HCT116 (cell line): ENCODE measurements at regions not wholly inside any gene's neighbourhood (a gene's known extent, or its start where the extent isn't known, plus 50 kb on each side); places are given as distances from the start of the nearest gene placed in this dataset.

Source experiments
- ATAC-seq: fragments of 200-7000 bp; cut with Tn5 transposase; 2 replicates; pipeline ENCODE4 v1.9.1; 2020; ENCODE audit warnings: mild to moderate bottlenecking, moderate library complexity
- BruUV-seq: library from RNA; stranded (reverse); fragments of 400-500 nt; replicated peaks from 2 replicates; lab custom pipeline; 2021; lab: Mats Ljungman, UMichigan
- CTCF ChIA-PET: fragments of 300-600 bp; sonication (Branson Sonifier 250); formaldehyde crosslinking; loops from one replicate; lab custom pipeline; 2021; ENCODE audit warnings: antibody characterized with exemption; lab: Charles Lee
- POLR2A ChIA-PET: fragments of 300-600, 350-600 bp; sonication (Branson Sonifier 250); formaldehyde crosslinking; loops from one replicate; lab custom pipeline; 2021; ENCODE audit warnings: antibody characterized with exemption; lab: Charles Lee
- RAD21 ChIA-PET, 2 experiments: fragments of 300-600 bp; sonication (Branson Sonifier 250); formaldehyde crosslinking; loops; one replicate each; lab custom pipeline; 2023; ENCODE audit warnings: low total read pairs in 2 of 2; ENCODE audit not compliant: uncharacterized antibody in 2 of 2, unreplicated experiment in 2 of 2, low non-redundant PET in 1 of 2; lab: Charles Lee
- DNase-seq: peaks from one replicate; pipeline ENCODE4 v3.0.0-alpha.2; 2010; ENCODE audit warnings: low read depth, low spot score
- H2AFZ ChIP-seq: fragments of 200-600 bp; shearing (Covaris generic), sonication (generic); 2 replicates; pipeline ENCODE4 v1.6.1; 2017; ENCODE audit warnings: low read depth, mixed run types, mixed read lengths, antibody characterized with exemption, low read length; ENCODE audit not compliant: poor library complexity, severe bottlenecking
- H3K27ac ChIP-seq: 2 replicates; pipeline ENCODE4 v1.5.1; 2012; ENCODE audit warnings: low read depth, low read length
- H3K27me3 ChIP-seq: fragments of 200-600 bp; sonication (generic); 2 replicates; pipeline ENCODE4 v1.6.1; 2016; ENCODE audit warnings: mixed run types, low read length, mixed read lengths; ENCODE audit not compliant: insufficient read depth
- H3K36me3 ChIP-seq, 2 experiments: fragments of 200-500 bp in 1 of 2; fragments of 200-600 bp in 1 of 2; sonication (Bioruptor generic) in 1 of 2; sonication (generic) in 1 of 2; 2 replicates each; pipeline versions ENCODE4 v1.5.1 to v1.6.1; 2014 to 2016; ENCODE audit warnings: low read length in 2 of 2, inconsistent platforms in 1 of 2, mixed read lengths in 1 of 2, mixed run types in 1 of 2; ENCODE audit not compliant: insufficient read depth in 2 of 2, control insufficient read depth in 1 of 2
- H3K4me1 ChIP-seq, 2 experiments: fragments of 200-600 bp in 1 of 2; sonication (generic) in 1 of 2; 2 replicates each; pipeline versions ENCODE4 v1.5.1 to v1.6.1; 2012 to 2017; ENCODE audit warnings: low read length in 2 of 2, inconsistent platforms in 1 of 2, mild to moderate bottlenecking in 1 of 2, mixed read lengths in 1 of 2, mixed run types in 1 of 2, moderate library complexity in 1 of 2; ENCODE audit not compliant: insufficient read depth in 2 of 2, control insufficient read depth in 1 of 2
- H3K4me2 ChIP-seq: fragments of 200-600 bp; sonication (generic); 2 replicates; pipeline ENCODE4 v1.6.1; 2017; ENCODE audit warnings: mixed run types, low read length, mixed read lengths
- H3K4me3 ChIP-seq, 2 experiments: fragments of 200-600 bp in 1 of 2; sonication (generic) in 1 of 2; replicated peaks in 1 of 2; 2 replicates each; pipeline ENCODE4 v1.5.1; 2011 to 2016; ENCODE audit warnings: low read length in 2 of 2, control low read depth in 1 of 2, low read depth in 1 of 2, mild to moderate bottlenecking in 1 of 2, mixed read lengths in 1 of 2, mixed run types in 1 of 2
- H3K79me2 ChIP-seq: fragments of 200-600 bp; sonication (generic); 2 replicates; pipeline ENCODE4 v1.6.1; 2017; ENCODE audit warnings: mild to moderate bottlenecking, mixed run types, low read length, moderate library complexity, mixed read lengths; ENCODE audit not compliant: insufficient read depth
- H3K9ac ChIP-seq: fragments of 200-600 bp; sonication (generic); 2 replicates; pipeline ENCODE4 v1.6.1; 2016; ENCODE audit warnings: low read length, mixed read lengths
- H3K9me2 ChIP-seq: fragments of 200-600 bp; sonication (generic), shearing (Covaris generic); 2 replicates; pipeline ENCODE4 v1.6.1; 2017; ENCODE audit warnings: mixed run types, mild to moderate bottlenecking, moderate library complexity; ENCODE audit not compliant: insufficient read depth
- H3K9me3 ChIP-seq, 2 experiments: fragments of 200-500 bp in 1 of 2; fragments of 200-600 bp in 1 of 2; sonication (Bioruptor generic) in 1 of 2; sonication (generic) in 1 of 2; 2 replicates each; pipeline ENCODE4 v1.6.1; 2014 to 2017; ENCODE audit warnings: low read length in 2 of 2, mixed read lengths in 2 of 2, inconsistent platforms in 1 of 2, low read depth in 1 of 2, mild to moderate bottlenecking in 1 of 2, mixed run types in 1 of 2, moderate library complexity in 1 of 2; ENCODE audit not compliant: control insufficient read depth in 1 of 2, insufficient read depth in 1 of 2
- H4K20me1 ChIP-seq: fragments of 200-600 bp; sonication (generic), shearing (Covaris generic); 2 replicates; pipeline ENCODE4 v1.6.1; 2017; ENCODE audit warnings: mixed run types, mild to moderate bottlenecking, moderate library complexity; ENCODE audit not compliant: insufficient read depth
- CBX3 ChIP-seq: IDR thresholded peaks from 2 replicates; pipeline ENCODE4 v1.6.1; 2012; ENCODE audit warnings: low read depth
- CEBPB ChIP-seq: IDR thresholded peaks from 2 replicates; pipeline ENCODE4 v1.6.1; 2012; ENCODE audit warnings: low read depth
- EGR1 ChIP-seq: IDR thresholded peaks from 2 replicates; pipeline ENCODE4 v1.6.1; 2012; ENCODE audit warnings: low read depth
- ELF1 ChIP-seq: IDR thresholded peaks from 2 replicates; pipeline ENCODE4 v1.6.1; 2012; ENCODE audit warnings: low read depth, borderline replicate concordance
- EZH2 ChIP-seq: fragments of 200-600 bp; sonication (generic); IDR thresholded peaks from 2 replicates; pipeline ENCODE4 v1.6.1; 2017; ENCODE audit warnings: antibody characterized with exemption, mixed run types
- FOSL1 ChIP-seq: IDR thresholded peaks from 2 replicates; pipeline ENCODE4 v1.6.1; 2012; ENCODE audit warnings: low read depth
- JUND ChIP-seq: IDR thresholded peaks from 2 replicates; pipeline ENCODE4 v1.6.1; 2012
- POLR2A ChIP-seq: IDR thresholded peaks from 2 replicates; pipeline ENCODE4 v1.7.0; 2011; ENCODE audit warnings: borderline replicate concordance; ENCODE audit not compliant: insufficient read depth, insufficient read length; ENCODE audit errors: extremely low read depth
- RAD21 ChIP-seq: IDR thresholded peaks from 2 replicates; pipeline ENCODE4 v1.6.1; 2012; ENCODE audit warnings: low read depth, mild to moderate bottlenecking
- SIN3A ChIP-seq: IDR thresholded peaks from 2 replicates; pipeline ENCODE4 v1.6.1; 2012; ENCODE audit warnings: low read depth
- SP1 ChIP-seq: IDR thresholded peaks from 2 replicates; pipeline ENCODE4 v1.6.1; 2012; ENCODE audit warnings: low read depth
- SRF ChIP-seq: IDR thresholded peaks from 2 replicates; pipeline ENCODE4 v1.6.1; 2012; ENCODE audit warnings: low read depth
- TCF7L2 ChIP-seq: IDR thresholded peaks from 2 replicates; pipeline ENCODE4 v1.7.0; 2011; ENCODE audit warnings: borderline replicate concordance, inconsistent platforms; ENCODE audit not compliant: insufficient read depth, insufficient read length; ENCODE audit errors: extremely low read depth
- YY1 ChIP-seq: IDR thresholded peaks from 2 replicates; pipeline ENCODE4 v1.6.1; 2011; ENCODE audit warnings: low read length, low read depth, moderate library complexity, mild to moderate bottlenecking; ENCODE audit not compliant: insufficient replicate concordance; ENCODE audit errors: extremely low read depth
- ZFX ChIP-seq: fragments of 450-650 bp; IDR thresholded peaks from 2 replicates; pipeline ENCODE4 v1.6.1; 2017
- ZNF274 ChIP-seq: fragments of 200-500 bp; sonication (Bioruptor generic); IDR thresholded peaks from 2 replicates; pipeline ENCODE4 v1.6.1; 2014; ENCODE audit warnings: mild to moderate bottlenecking, low read depth, low read length, inconsistent platforms
- intact Hi-C: fragments of 100-400 bp; cut with micrococcal nuclease; formaldehyde crosslinking; loops from 2 replicates; pipeline ENCODE4 v1.10.0; 2022
- TF ChIP-seq, protein P1 (sequence below), 3 experiments: fragments of 200-600 bp in 1 of 3; sonication (generic) in 1 of 3; IDR thresholded peaks in 2 of 3; conservative IDR thresholded peaks in 1 of 3; 2 replicates each; pipeline ENCODE4 v1.5.1; 2012 to 2017; ENCODE audit warnings: low read depth in 2 of 3, low read length in 2 of 3, antibody characterized with exemption in 1 of 3, borderline replicate concordance in 1 of 3, control low read depth in 1 of 3, mild to moderate bottlenecking in 1 of 3, mixed read lengths in 1 of 3, mixed run types in 1 of 3, moderate library complexity in 1 of 3; ENCODE audit not compliant: insufficient read depth in 1 of 3
- TF ChIP-seq, protein P2 (sequence below): IDR thresholded peaks from 2 replicates; pipeline ENCODE4 v1.6.1; 2011; ENCODE audit warnings: mild to moderate bottlenecking, low read length, moderate library complexity; ENCODE audit not compliant: insufficient replicate concordance; ENCODE audit errors: extremely low read depth
- TF ChIP-seq, protein P3 (sequence below): IDR thresholded peaks from 2 replicates; pipeline ENCODE4 v1.6.1; 2012; ENCODE audit warnings: low read depth

DNA sequence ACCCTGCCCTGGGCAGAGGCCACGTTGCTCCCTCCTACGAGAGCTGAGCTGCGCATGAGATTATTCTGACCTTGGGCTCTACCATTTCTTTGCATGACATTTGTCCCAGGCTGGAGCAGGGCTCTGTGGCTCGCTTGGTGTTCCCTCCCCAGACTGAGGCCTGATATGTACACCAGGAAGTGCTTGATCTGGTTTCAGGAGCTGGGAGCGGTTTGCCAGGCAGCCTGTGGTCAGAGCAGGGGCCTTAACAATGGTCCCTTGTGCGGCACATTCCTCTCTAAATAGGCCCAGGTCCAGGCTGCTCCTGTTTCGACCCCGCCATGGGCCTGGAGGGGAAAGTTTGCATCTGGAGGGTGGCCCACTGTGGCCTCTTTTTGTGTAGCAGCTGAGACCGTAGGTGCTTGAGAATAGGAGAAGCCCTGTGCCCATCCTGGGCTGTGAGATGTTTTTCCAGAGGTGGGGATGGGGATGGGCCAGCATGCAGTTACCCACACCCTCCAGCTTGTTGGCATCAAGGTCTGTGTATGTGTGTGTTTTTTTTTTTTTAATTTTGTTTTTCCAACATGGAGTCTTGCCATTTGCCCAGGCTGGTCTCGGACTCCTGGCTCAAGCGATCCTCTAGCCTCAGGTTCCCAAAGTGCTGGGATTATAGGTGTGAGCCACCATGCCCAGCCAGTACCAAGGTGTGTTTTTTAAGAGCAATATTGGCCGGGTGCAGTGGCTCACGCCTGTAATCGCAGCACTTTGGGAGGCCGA, 253.9 kb downstream of the SEC14L1 start (continued):
- TF ChIP-seq SP1 (no peak), EGR1 (no peak), EZH2 (no peak), YY1 (no peak), SIN3A (no peak), CEBPB (no peak)
- TF ChIP-seq, protein P1, sequence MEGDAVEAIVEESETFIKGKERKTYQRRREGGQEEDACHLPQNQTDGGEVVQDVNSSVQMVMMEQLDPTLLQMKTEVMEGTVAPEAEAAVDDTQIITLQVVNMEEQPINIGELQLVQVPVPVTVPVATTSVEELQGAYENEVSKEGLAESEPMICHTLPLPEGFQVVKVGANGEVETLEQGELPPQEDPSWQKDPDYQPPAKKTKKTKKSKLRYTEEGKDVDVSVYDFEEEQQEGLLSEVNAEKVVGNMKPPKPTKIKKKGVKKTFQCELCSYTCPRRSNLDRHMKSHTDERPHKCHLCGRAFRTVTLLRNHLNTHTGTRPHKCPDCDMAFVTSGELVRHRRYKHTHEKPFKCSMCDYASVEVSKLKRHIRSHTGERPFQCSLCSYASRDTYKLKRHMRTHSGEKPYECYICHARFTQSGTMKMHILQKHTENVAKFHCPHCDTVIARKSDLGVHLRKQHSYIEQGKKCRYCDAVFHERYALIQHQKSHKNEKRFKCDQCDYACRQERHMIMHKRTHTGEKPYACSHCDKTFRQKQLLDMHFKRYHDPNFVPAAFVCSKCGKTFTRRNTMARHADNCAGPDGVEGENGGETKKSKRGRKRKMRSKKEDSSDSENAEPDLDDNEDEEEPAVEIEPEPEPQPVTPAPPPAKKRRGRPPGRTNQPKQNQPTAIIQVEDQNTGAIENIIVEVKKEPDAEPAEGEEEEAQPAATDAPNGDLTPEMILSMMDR (IDR thresholded peaks at IDR 0.05 in 2 of 3, conservative IDR thresholded peaks at IDR 0.05 in 1 of 3; ENCODE audit: borderline replicate concordance in 1 of 3, insufficient read depth in 1 of 3, low read depth in 2 of 3, low read length in 2 of 3), result no peak

DNA sequence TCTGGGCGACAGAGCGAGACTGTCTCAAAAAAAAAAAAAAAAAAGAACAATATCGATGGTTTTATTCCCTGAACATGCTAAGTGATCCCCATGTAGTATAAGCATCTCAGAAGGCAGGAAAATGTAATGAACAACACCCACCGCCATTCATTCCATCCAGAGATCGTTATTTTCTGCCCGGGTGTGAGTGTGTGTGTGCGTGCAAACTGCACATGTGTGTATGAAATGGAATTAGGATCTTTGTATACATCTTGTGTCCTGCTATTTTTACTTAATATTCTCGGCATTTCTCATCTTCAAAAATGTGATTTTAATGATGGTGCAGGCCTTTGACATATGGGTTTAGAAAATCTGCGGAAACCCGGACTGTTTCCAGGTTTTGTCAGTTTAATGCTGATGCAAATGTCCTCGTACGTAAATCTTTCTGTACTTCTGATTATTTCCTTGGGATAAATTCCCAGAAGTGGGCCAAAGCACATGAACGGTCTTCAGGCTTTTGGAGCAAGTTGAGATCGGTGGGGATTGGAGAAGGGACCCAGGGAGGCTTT, 254.8 kb downstream of the SEC14L1 start:
- POLR2A ChIA-PET, result no interaction called here
- TF ChIP-seq ZNF274 (no peak), CBX3 (no peak), TCF7L2 (no peak), CEBPB (no peak), JUND (no peak), POLR2A (no peak), ELF1 (no peak), YY1 (no peak), SRF (no peak), RAD21 (no peak), FOSL1 (no peak), ZFX (no peak), SP1 (no peak)
- TF ChIP-seq, protein P2, sequence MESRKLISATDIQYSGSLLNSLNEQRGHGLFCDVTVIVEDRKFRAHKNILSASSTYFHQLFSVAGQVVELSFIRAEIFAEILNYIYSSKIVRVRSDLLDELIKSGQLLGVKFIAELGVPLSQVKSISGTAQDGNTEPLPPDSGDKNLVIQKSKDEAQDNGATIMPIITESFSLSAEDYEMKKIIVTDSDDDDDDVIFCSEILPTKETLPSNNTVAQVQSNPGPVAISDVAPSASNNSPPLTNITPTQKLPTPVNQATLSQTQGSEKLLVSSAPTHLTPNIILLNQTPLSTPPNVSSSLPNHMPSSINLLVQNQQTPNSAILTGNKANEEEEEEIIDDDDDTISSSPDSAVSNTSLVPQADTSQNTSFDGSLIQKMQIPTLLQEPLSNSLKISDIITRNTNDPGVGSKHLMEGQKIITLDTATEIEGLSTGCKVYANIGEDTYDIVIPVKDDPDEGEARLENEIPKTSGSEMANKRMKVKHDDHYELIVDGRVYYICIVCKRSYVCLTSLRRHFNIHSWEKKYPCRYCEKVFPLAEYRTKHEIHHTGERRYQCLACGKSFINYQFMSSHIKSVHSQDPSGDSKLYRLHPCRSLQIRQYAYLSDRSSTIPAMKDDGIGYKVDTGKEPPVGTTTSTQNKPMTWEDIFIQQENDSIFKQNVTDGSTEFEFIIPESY, result no peak
- TF ChIP-seq, protein P3, sequence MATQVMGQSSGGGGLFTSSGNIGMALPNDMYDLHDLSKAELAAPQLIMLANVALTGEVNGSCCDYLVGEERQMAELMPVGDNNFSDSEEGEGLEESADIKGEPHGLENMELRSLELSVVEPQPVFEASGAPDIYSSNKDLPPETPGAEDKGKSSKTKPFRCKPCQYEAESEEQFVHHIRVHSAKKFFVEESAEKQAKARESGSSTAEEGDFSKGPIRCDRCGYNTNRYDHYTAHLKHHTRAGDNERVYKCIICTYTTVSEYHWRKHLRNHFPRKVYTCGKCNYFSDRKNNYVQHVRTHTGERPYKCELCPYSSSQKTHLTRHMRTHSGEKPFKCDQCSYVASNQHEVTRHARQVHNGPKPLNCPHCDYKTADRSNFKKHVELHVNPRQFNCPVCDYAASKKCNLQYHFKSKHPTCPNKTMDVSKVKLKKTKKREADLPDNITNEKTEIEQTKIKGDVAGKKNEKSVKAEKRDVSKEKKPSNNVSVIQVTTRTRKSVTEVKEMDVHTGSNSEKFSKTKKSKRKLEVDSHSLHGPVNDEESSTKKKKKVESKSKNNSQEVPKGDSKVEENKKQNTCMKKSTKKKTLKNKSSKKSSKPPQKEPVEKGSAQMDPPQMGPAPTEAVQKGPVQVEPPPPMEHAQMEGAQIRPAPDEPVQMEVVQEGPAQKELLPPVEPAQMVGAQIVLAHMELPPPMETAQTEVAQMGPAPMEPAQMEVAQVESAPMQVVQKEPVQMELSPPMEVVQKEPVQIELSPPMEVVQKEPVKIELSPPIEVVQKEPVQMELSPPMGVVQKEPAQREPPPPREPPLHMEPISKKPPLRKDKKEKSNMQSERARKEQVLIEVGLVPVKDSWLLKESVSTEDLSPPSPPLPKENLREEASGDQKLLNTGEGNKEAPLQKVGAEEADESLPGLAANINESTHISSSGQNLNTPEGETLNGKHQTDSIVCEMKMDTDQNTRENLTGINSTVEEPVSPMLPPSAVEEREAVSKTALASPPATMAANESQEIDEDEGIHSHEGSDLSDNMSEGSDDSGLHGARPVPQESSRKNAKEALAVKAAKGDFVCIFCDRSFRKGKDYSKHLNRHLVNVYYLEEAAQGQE, result no peak

More for the DNA sequence above, 254.8 kb downstream of the SEC14L1 start:
- H3K9me2 ChIP-seq, result no peaks in the 10 kb centered on the region
- H3K9ac ChIP-seq, result no peak overlapping the region
- RAD21 ChIA-PET, result no interaction called here
- H4K20me1 ChIP-seq, result peaks cover 3% of the 10 kb centered on the region; the same call in 1 of the 2 replicates
- H3K27ac ChIP-seq, result no peak overlapping the region
- H3K4me1 ChIP-seq, result peaks cover 27 to 38% of the 10 kb centered on the region in 2 experiments; a peak in 3 of 4 replicates
- H2AFZ ChIP-seq, result no peak overlapping the region
- no TSS peak for BruUV-seq
- no peaks in the 10 kb centered on the region for H3K9me3 ChIP-seq
- CTCF ChIA-PET, result no interaction called here
- H3K4me3 ChIP-seq, result no peak overlapping the region
- intact Hi-C loops, result no loop called here
- no peaks in the 10 kb centered on the region for H3K36me3 ChIP-seq
- no peaks in the 10 kb centered on the region for H3K27me3 ChIP-seq
- DNase-seq (no peak), ATAC-seq (no peak)
- H3K4me2 ChIP-seq, result no peak overlapping the region
- peaks cover 94% of the 10 kb centered on the region for H3K79me2 ChIP-seq
